ENCODE measurements at regions not wholly inside any gene's neighbourhood (a gene's known extent, or its start where the extent isn't known, plus 50 kb on each side); places are given as distances from the start of the nearest gene placed in this dataset.

- no peak for DNase-seq
Observed at GRCh38 chr11:128058580-128059208, 528.7 kb downstream of the ETS1 start.

GRCh38 chr11:128057786-128058395 is 529.5 kb downstream of the ETS1 start:
- DNase-seq, result no peak

GRCh38 chr11:128055576-128056217 is 531.7 kb downstream of the ETS1 start:
- no peak for DNase-seq

- DNase-seq, result no peak
Observed at GRCh38 chr11:128053981-128054931, 533.1 kb downstream of the ETS1 start.

GRCh38 chr11:128052912-128053641 is 534.3 kb downstream of the ETS1 start:
- DNase-seq, result no peak

GRCh38 chr11:128048121-128048520 is 539.2 kb downstream of the ETS1 start:
- DNase-seq, result no peak

GRCh38 chr11:128047026-128047425 is 540.3 kb downstream of the ETS1 start:
- DNase-seq, result no peak

GRCh38 chr11:128046213-128046612 is 541.1 kb downstream of the ETS1 start:
- no peak for DNase-seq

- DNase-seq, result no peak
Observed at GRCh38 chr11:128045094-128045725, 542.1 kb downstream of the ETS1 start.

GRCh38 chr11:128042290-128042751 is 545.0 kb downstream of the ETS1 start:
- DNase-seq, result no peak

GRCh38 chr11:128040603-128041002 is 546.8 kb downstream of the ETS1 start:
- DNase-seq, result no peak

GRCh38 chr11:128039140-128040021 is 548.0 kb downstream of the ETS1 start:
- no peak for DNase-seq

GRCh38 chr11:128036556-128037093 is 550.7 kb downstream of the ETS1 start:
- no peak for DNase-seq

- DNase-seq, result no peak
Observed at GRCh38 chr11:128036006-128036405, 551.4 kb downstream of the ETS1 start.

- peak; percentile 11 for DNase-seq
Observed at GRCh38 chr11:128031538-128032134, 555.7 kb downstream of the ETS1 start.

GRCh38 chr11:128029219-128029722 is 558.1 kb downstream of the ETS1 start:
- no peak for DNase-seq

GRCh38 chr11:128026596-128026995 is 560.8 kb downstream of the ETS1 start:
- no peak for DNase-seq

- DNase-seq, result no peak
Observed at GRCh38 chr11:128022761-128023160, 564.6 kb downstream of the ETS1 start.

- no peak for DNase-seq
Observed at GRCh38 chr11:128022007-128022368, 565.4 kb downstream of the ETS1 start.
